ENCODE measurements at regions not wholly inside any gene's neighbourhood (a gene's known extent, or its start where the extent isn't known, plus 50 kb on each side); places are given as distances from the start of the nearest gene placed in this dataset.
"Not testable (repeated sequence)": the region's sequence is repeated elsewhere in the genome, so short reads cannot be mapped to it uniquely, and the experiment has no call there.

DNA sequence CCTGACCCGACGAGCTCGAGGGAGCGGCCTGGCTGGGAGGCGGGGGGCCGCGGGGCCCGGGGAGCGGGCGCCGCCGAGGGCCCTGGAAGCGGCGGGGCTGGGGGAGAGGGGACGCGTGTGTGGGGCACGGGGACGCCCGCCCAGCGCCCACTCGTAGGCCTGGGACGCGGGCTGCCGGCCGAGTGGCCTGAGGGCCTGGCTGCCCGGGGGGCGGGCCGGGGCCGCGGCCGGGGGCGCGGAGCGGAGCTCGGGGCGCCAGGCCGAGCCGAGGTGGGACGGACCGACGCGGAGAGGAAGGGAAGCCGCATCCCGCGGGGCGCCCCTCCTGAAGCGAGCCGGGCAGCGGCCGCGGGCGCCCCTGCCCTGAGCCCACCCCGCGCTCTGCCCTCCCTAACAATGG is 129.9 kb upstream of the PLEKHM1 start:
- not testable (repeated sequence) for H3K4me3 ChIP-seq (ENCODE audit: low read depth, low read length); DNase-seq (ENCODE audit: low read depth)

DNA sequence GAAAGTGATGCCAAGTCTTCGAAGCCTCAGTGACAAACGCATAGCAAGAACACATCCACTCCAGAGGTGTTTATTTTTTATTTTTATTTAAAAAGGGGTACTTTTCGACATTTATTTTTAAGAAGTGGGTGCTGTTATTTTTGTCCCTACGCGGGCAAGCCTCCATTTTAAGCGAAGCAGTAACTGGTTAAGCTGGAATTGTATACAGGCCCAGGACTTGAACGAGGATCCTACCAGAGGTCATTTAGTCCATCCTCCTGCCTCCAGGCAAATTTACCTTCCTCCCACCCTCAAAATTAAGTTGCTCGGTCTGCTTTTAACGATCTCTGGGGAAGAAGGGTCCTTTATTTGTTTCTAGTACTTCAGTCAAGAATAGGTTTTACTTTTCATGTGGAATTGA is 130.6 kb upstream of the PLEKHM1 start:
- not testable (repeated sequence) for H3K4me3 ChIP-seq (ENCODE audit: low read depth, low read length); DNase-seq (ENCODE audit: low read depth)

DNA sequence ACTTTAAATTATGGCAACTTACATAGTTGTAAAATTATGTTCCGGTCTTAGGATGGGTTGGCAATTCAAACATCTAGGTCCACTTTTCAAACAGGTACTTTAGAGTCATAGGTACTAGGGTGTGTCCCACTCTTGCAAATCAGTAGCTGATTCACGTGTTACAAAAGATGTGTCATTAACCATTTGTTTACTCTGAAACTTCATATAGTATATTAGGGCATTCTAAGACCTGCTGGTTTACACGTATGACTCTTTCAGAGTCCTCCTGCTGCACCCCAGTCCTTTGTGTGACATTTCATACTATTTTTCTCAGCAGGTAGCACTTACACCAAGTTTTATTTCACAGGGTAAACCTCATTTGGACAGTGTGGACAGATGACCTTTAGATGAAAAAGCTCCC is 131.8 kb upstream of the PLEKHM1 start:
- not testable (repeated sequence) for H3K4me3 ChIP-seq (ENCODE audit: low read depth, low read length); DNase-seq (ENCODE audit: low read depth)

DNA sequence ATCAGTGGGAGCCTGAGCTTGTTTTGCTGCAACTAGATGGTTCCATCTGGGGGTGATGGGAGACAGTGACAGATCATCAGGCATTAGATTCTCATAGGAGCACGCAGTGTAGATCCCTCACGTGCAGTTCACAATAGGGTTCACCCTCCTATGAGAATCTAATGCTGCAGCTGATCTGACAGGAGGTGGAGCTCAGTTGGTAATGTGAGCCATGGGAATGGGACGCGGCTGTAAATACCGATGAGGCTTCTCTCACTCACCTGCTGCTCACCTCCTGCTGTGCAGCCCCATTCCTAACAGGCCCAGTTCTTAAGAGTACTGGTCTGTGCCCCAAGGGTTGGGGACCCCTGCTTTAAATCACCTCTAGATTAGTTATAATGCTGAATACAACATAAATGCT is 137.5 kb upstream of the PLEKHM1 start:
- no peak overlapping the region for H3K4me3 ChIP-seq (ENCODE audit: low read depth, low read length)
- no peak for TF ChIP-seq POLR2A (IDR thresholded peaks at IDR 0.05; ENCODE audit: extremely low read depth, insufficient read length)
- no peak for TF ChIP-seq MYC (IDR thresholded peaks at IDR 0.05; ENCODE audit: low read depth, low read length)
- TF ChIP-seq, protein P1, sequence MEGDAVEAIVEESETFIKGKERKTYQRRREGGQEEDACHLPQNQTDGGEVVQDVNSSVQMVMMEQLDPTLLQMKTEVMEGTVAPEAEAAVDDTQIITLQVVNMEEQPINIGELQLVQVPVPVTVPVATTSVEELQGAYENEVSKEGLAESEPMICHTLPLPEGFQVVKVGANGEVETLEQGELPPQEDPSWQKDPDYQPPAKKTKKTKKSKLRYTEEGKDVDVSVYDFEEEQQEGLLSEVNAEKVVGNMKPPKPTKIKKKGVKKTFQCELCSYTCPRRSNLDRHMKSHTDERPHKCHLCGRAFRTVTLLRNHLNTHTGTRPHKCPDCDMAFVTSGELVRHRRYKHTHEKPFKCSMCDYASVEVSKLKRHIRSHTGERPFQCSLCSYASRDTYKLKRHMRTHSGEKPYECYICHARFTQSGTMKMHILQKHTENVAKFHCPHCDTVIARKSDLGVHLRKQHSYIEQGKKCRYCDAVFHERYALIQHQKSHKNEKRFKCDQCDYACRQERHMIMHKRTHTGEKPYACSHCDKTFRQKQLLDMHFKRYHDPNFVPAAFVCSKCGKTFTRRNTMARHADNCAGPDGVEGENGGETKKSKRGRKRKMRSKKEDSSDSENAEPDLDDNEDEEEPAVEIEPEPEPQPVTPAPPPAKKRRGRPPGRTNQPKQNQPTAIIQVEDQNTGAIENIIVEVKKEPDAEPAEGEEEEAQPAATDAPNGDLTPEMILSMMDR (IDR thresholded peaks at IDR 0.05; ENCODE audit: low read depth, low read length): no peak
- TF ChIP-seq, protein P2, sequence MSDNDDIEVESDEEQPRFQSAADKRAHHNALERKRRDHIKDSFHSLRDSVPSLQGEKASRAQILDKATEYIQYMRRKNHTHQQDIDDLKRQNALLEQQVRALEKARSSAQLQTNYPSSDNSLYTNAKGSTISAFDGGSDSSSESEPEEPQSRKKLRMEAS (IDR thresholded peaks at IDR 0.05; ENCODE audit: low read depth, low read length): no peak
- DNase-seq (ENCODE audit: low read depth): no peak

DNA sequence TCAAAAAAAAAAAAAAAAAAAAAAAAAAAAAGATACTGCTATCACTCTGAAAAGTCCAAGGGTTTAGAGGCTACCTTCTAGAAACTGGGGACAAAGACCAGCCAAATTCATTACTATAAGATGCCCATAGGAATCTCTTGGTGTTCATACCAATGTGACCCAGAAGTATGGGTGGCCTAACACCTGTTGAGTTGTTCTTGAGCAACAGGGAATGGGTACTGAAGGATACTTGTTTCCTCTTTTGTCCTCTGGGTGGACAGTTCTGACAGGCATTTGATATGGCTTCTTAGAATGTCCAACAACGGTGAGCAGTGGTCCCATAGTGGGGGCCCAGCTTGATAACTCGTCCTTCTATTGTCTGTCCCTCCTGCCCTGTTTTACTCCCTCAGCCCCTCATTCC is 141.4 kb upstream of the PLEKHM1 start:
- no peak for TF ChIP-seq POLR2A (IDR thresholded peaks at IDR 0.05; ENCODE audit: extremely low read depth, insufficient read length)
- TF ChIP-seq, protein P1 (IDR thresholded peaks at IDR 0.05; ENCODE audit: low read depth, low read length): no peak
- TF ChIP-seq, protein P2 (IDR thresholded peaks at IDR 0.05; ENCODE audit: low read depth, low read length): no peak
- no peak for TF ChIP-seq MYC (IDR thresholded peaks at IDR 0.05; ENCODE audit: low read depth, low read length)
- no peak for DNase-seq (ENCODE audit: low read depth)
- H3K4me3 ChIP-seq (ENCODE audit: low read depth, low read length): no peak overlapping the region

DNA sequence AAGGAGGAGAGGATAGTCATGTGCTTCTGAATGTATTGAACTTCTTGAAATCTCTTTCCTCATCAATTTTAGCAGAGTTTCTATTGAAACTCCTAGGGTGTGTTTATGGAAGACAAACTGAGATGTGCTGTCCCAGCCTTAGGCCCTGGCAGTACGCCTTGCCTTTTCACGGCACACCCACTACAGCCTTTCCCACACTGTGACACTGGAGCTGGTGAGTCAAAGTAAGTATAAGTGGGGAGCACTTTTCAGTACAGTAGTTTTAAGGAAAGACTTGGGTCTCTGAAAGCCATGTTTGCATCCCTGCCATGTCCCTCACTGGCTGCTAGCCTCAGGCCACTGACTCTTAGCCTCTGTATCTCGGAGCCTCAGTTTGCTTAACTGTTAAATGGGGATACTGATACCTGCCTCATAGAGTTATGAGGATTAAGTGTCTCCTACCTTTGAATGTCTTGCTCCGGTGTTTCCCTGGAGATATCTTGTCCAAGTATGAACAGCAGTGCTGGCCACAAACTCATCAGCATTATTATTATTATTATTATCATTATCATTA is 144.7 kb upstream of the CRHR1 start:
- TF ChIP-seq, protein P1 (IDR thresholded peaks at IDR 0.05; ENCODE audit: low read depth, low read length): no peak
- no peak for DNase-seq (ENCODE audit: low read depth)

DNA sequence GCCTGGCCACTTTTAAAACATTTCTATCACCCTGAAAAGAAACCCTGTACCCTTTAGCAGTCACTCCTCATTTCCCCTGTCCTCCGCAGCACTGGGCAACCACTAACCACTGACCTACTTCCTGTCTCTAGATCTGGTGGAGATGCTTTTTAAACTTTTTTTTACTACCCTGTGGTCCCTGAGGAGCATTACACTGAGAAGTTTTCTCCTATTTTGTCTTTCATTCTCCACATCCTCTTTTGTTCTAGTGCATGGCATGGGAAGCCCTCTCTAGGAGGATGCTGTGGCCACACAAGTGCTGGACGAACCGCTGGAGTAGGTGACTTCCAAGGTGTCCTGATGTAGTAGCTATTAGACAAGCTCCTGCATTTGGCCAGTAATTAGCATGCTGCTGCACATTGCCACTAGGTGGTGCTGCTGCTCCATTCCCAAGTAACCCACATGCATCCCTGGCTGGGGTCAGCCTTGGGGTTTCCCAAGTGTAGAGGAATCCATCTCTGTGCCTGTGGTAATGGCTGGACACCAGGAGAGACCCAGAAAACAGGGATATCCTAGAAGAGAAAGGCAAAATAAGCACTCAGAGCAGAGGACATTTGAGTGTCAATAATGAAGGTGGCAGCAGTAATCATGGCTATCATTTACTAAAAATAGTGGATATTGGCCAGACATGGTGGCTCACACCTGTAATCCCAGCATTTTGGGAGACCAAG is 143.8 kb upstream of the CRHR1 start:
- 0 out of 2 replicates have a peak, but pooled peaks have one; percentile 14 for TF ChIP-seq MYC (IDR thresholded peaks at IDR 0.05; ENCODE audit: low read depth, low read length)
- no peak for TF ChIP-seq POLR2A (IDR thresholded peaks at IDR 0.05; ENCODE audit: extremely low read depth, insufficient read length)
- TF ChIP-seq, protein P1 (IDR thresholded peaks at IDR 0.05; ENCODE audit: low read depth, low read length): peak; percentile 96
- TF ChIP-seq, protein P2 (IDR thresholded peaks at IDR 0.05; ENCODE audit: low read depth, low read length): peak; percentile 44; the same call in 1 of the 2 replicates
- no peak overlapping the region for H3K4me3 ChIP-seq (ENCODE audit: low read depth, low read length)
- DNase-seq (ENCODE audit: low read depth): peak; percentile 85

More for the DNA sequence above, 144.7 kb upstream of the CRHR1 start:
- no peak overlapping the region for H3K4me3 ChIP-seq (ENCODE audit: low read depth, low read length)
